Tibial nerve (tissue), 4 donors: ENCODE measurements at regions not wholly inside any gene's neighbourhood (a gene's known extent, or its start where the extent isn't known, plus 50 kb on each side); places are given as distances from the start of the nearest gene placed in this dataset.

Experiments used
- EP300 ChIP-seq, 2 donors: sonication (generic); formaldehyde crosslinking; IDR thresholded peaks; one replicate each; pipeline ENCODE4 v1.6.1; 2017; ENCODE audit warnings: antibody characterized with exemption in 2 of 2, mild to moderate bottlenecking in 1 of 2
- POLR2A ChIP-seq, 2 donors: fragments of 450-650 bp; IDR thresholded peaks; one replicate each; pipeline ENCODE4 v1.6.1; 2017; ENCODE audit warnings: antibody characterized with exemption in 2 of 2, mild to moderate bottlenecking in 2 of 2, moderate library complexity in 2 of 2
- TF ChIP-seq, protein P1 (sequence below), 5 experiments: fragments of 200-600 bp in 3 of 5; fragments of 450-650 bp in 2 of 5; sonication (generic) in 3 of 5; IDR thresholded peaks; one replicate each; pipeline ENCODE4 v1.5.1; 2016 to 2019; ENCODE audit warnings: antibody characterized with exemption in 5 of 5, mild to moderate bottlenecking in 3 of 5, moderate library complexity in 2 of 5

DNA sequence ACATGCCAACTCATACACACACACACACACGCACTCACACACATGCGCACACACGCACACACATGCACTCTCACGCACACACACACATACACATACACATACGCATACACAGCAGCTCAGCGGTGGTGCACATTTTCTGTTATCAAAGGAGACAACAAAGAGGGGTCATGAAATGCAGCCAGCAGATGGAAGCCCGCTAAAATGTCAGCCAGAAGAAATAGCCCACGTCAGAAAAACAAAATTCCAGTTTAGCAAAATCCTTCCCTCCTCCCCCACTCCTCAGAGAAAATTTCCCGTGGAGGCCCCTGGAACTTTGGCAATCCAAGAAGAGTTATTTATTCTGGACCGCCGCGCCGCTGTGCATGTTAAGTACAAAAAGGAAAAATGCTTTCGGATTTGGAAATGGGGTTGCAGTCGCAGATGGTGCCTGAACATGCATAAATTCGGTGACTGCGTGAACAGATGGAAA, 114.6 kb upstream of the VSTM2B start:
- TF ChIP-seq, protein P1, sequence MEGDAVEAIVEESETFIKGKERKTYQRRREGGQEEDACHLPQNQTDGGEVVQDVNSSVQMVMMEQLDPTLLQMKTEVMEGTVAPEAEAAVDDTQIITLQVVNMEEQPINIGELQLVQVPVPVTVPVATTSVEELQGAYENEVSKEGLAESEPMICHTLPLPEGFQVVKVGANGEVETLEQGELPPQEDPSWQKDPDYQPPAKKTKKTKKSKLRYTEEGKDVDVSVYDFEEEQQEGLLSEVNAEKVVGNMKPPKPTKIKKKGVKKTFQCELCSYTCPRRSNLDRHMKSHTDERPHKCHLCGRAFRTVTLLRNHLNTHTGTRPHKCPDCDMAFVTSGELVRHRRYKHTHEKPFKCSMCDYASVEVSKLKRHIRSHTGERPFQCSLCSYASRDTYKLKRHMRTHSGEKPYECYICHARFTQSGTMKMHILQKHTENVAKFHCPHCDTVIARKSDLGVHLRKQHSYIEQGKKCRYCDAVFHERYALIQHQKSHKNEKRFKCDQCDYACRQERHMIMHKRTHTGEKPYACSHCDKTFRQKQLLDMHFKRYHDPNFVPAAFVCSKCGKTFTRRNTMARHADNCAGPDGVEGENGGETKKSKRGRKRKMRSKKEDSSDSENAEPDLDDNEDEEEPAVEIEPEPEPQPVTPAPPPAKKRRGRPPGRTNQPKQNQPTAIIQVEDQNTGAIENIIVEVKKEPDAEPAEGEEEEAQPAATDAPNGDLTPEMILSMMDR (IDR thresholded peaks at IDR 0.05) = no peak
- TF ChIP-seq POLR2A (IDR thresholded peaks at IDR 0.05) (no peak), EP300 (IDR thresholded peaks at IDR 0.05) (no peak)
